SK-MEL-5 (cell line): ENCODE measurements at regions not wholly inside any gene's neighbourhood (a gene's known extent, or its start where the extent isn't known, plus 50 kb on each side); places are given as distances from the start of the nearest gene placed in this dataset.
A peak's percentile ranks its signal among the peaks of the same experiment; 100 is the strongest.
"Not testable (repeated sequence)": the region's sequence is repeated elsewhere in the genome, so short reads cannot be mapped to it uniquely, and the experiment has no call there.

Source experiments
- DNase-seq: peaks from one replicate; pipeline ENCODE4 v3.0.0-alpha.2; 2016; ENCODE audit warnings: low read depth, low spot score
- in situ Hi-C: cut with HindIII; loops from 2 replicates; pipeline ENCODE4 v1.10.0; 2016; ENCODE audit warnings: low sequenced_read_pairs, high pct_unique_total_duplicates, low pct_unique_long_range_greater_than_20kb

GRCh38 chr1:182249201-182249676 lies 142.4 kb downstream of the GLUL start:
- DNase-seq = no peak
- in situ Hi-C loops = no loop called here

- in situ Hi-C loops = no loop called here
- DNase-seq = no peak
These were observed 142.9 kb downstream of the GLUL start for GRCh38 chr1:182248721-182249120.

GRCh38 chr1:182247813-182248212 lies 143.8 kb downstream of the GLUL start:
- DNase-seq, in situ Hi-C loops: not testable (repeated sequence)

- no peak for DNase-seq
- in situ Hi-C loops = no loop called here
These were observed 144.8 kb downstream of the GLUL start for GRCh38 chr1:182246783-182247182.

- in situ Hi-C loops = no loop called here
- DNase-seq = no peak
These were observed 146.6 kb downstream of the GLUL start for GRCh38 chr1:182245040-182245439.

- no peak for DNase-seq
- in situ Hi-C loops = no loop called here
These were observed 147.1 kb downstream of the GLUL start for GRCh38 chr1:182244451-182244850.

GRCh38 chr1:182242641-182243040 lies 148.9 kb downstream of the GLUL start:
- in situ Hi-C loops = no loop called here
- DNase-seq = no peak

GRCh38 chr1:182240085-182240484 lies 151.5 kb downstream of the GLUL start:
- in situ Hi-C loops = no loop called here
- DNase-seq = no peak

GRCh38 chr1:182238421-182238820 lies 153.2 kb downstream of the GLUL start:
- DNase-seq = no peak
- in situ Hi-C loops = no loop called here

- DNase-seq = no peak
- in situ Hi-C loops = no loop called here
These were observed 154.3 kb downstream of the GLUL start for GRCh38 chr1:182237329-182237728.

GRCh38 chr1:182236651-182237077 lies 154.9 kb downstream of the GLUL start:
- in situ Hi-C loops = no loop called here
- DNase-seq = no peak

- DNase-seq = peak; percentile 61
- in situ Hi-C loops = no loop called here
These were observed 155.5 kb downstream of the GLUL start for GRCh38 chr1:182235952-182236650.

GRCh38 chr1:182235604-182235951 lies 156.0 kb downstream of the GLUL start:
- in situ Hi-C loops = no loop called here

GRCh38 chr1:182229921-182230491 lies 161.6 kb downstream of the GLUL start:
- DNase-seq = peak; percentile 35

More at GRCh38 chr1:182235604-182235951, 156.0 kb downstream of the GLUL start:
- no peak for DNase-seq

GRCh38 chr1:182229451-182229850 lies 162.1 kb downstream of the GLUL start:
- in situ Hi-C loops = no loop called here
- no peak for DNase-seq

More at GRCh38 chr1:182229921-182230491, 161.6 kb downstream of the GLUL start:
- in situ Hi-C loops = no loop called here

GRCh38 chr1:182227864-182228547 lies 163.6 kb downstream of the GLUL start:
- DNase-seq = no peak
- in situ Hi-C loops = no loop called here

GRCh38 chr1:182226618-182227017 lies 165.0 kb downstream of the GLUL start:
- in situ Hi-C loops = no loop called here

GRCh38 chr1:182225755-182226154 lies 164.2 kb upstream of the ZNF648 start:
- DNase-seq, in situ Hi-C loops: not testable (repeated sequence)

More at GRCh38 chr1:182226618-182227017, 165.0 kb downstream of the GLUL start:
- no peak for DNase-seq

GRCh38 chr1:182221990-182222389 lies 160.5 kb upstream of the ZNF648 start:
- in situ Hi-C loops, DNase-seq: not testable (repeated sequence)
